ENCODE measurements at regions not wholly inside any gene's neighbourhood (a gene's known extent, or its start where the extent isn't known, plus 50 kb on each side); places are given as distances from the start of the nearest gene placed in this dataset.

- Histone ChIP-seq H3K4me1 (ENCODE audit: insufficient read depth, low read length) (no peaks in the 10 kb centered on the region), H3K36me3 (ENCODE audit: insufficient read depth, low read length) (no peaks in the 10 kb centered on the region), H3K9me3 (ENCODE audit: low read length) (peaks cover 5% of the 10 kb centered on the region)
These were observed 260.0 kb downstream of the C6orf118 start for GRCh38 chr6:165049362-165049761.

GRCh38 chr6:165047952-165048351, 261.5 kb downstream of the C6orf118 start:
- Histone ChIP-seq H3K36me3 (ENCODE audit: insufficient read depth, low read length) (no peaks in the 10 kb centered on the region), H2AFZ (ENCODE audit: low read depth, low read length) (no peak overlapping the region), H3K9me3 (ENCODE audit: low read length) (peaks cover 5% of the 10 kb centered on the region), H3K27me3 (ENCODE audit: insufficient read depth, low read length) (no peaks in the 10 kb centered on the region), H3K4me1 (ENCODE audit: insufficient read depth, low read length) (no peaks in the 10 kb centered on the region), H3K4me3 (ENCODE audit: low read length) (no peak overlapping the region)

More at GRCh38 chr6:165049362-165049761, 260.0 kb downstream of the C6orf118 start:
- Histone ChIP-seq H3K4me3 (ENCODE audit: low read length) (no peak overlapping the region), H2AFZ (ENCODE audit: low read depth, low read length) (no peak overlapping the region), H3K27me3 (ENCODE audit: insufficient read depth, low read length) (no peaks in the 10 kb centered on the region)

- Histone ChIP-seq H2AFZ (ENCODE audit: low read depth, low read length) (no peak overlapping the region), H3K27me3 (ENCODE audit: insufficient read depth, low read length) (no peaks in the 10 kb centered on the region), H3K9me3 (ENCODE audit: low read length) (peaks cover 3% of the 10 kb centered on the region), H3K36me3 (ENCODE audit: insufficient read depth, low read length) (no peaks in the 10 kb centered on the region), H3K4me3 (ENCODE audit: low read length) (no peak overlapping the region), H3K4me1 (ENCODE audit: insufficient read depth, low read length) (no peaks in the 10 kb centered on the region)
These were observed 263.8 kb downstream of the C6orf118 start for GRCh38 chr6:165045631-165046030.

- H2AFZ ChIP-seq (ENCODE audit: low read depth, low read length): no peak overlapping the region
- no peaks in the 10 kb centered on the region for H3K27me3 ChIP-seq (ENCODE audit: insufficient read depth, low read length)
- no peak overlapping the region for H3K4me3 ChIP-seq (ENCODE audit: low read length)
- H3K36me3 ChIP-seq (ENCODE audit: insufficient read depth, low read length): no peaks in the 10 kb centered on the region
- peaks cover 1% of the 10 kb centered on the region for H3K9me3 ChIP-seq (ENCODE audit: low read length)
- H3K4me1 ChIP-seq (ENCODE audit: insufficient read depth, low read length): no peaks in the 10 kb centered on the region
These were observed 266.5 kb downstream of the C6orf118 start for GRCh38 chr6:165042912-165043311.

- H3K4me1 ChIP-seq (ENCODE audit: insufficient read depth, low read length): no peaks in the 10 kb centered on the region
- no peak overlapping the region for H3K4me3 ChIP-seq (ENCODE audit: low read length)
- no peak overlapping the region for H2AFZ ChIP-seq (ENCODE audit: low read depth, low read length)
- peaks cover 1% of the 10 kb centered on the region for H3K9me3 ChIP-seq (ENCODE audit: low read length)
- no peaks in the 10 kb centered on the region for H3K36me3 ChIP-seq (ENCODE audit: insufficient read depth, low read length)
- no peaks in the 10 kb centered on the region for H3K27me3 ChIP-seq (ENCODE audit: insufficient read depth, low read length)
These were observed 269.0 kb downstream of the C6orf118 start for GRCh38 chr6:165040440-165040839.

- Histone ChIP-seq H3K9me3 (ENCODE audit: low read length) (peaks cover 2% of the 10 kb centered on the region), H2AFZ (ENCODE audit: low read depth, low read length) (no peak overlapping the region), H3K4me1 (ENCODE audit: insufficient read depth, low read length) (no peaks in the 10 kb centered on the region), H3K4me3 (ENCODE audit: low read length) (no peak overlapping the region), H3K36me3 (ENCODE audit: insufficient read depth, low read length) (no peaks in the 10 kb centered on the region), H3K27me3 (ENCODE audit: insufficient read depth, low read length) (no peaks in the 10 kb centered on the region)
These were observed 275.1 kb downstream of the C6orf118 start for GRCh38 chr6:165034271-165034741.

- Histone ChIP-seq H3K36me3 (ENCODE audit: insufficient read depth, low read length) (no peaks in the 10 kb centered on the region), H3K4me1 (ENCODE audit: insufficient read depth, low read length) (no peaks in the 10 kb centered on the region), H3K4me3 (ENCODE audit: low read length) (no peak overlapping the region), H3K27me3 (ENCODE audit: insufficient read depth, low read length) (no peaks in the 10 kb centered on the region), H2AFZ (ENCODE audit: low read depth, low read length) (no peak overlapping the region), H3K9me3 (ENCODE audit: low read length) (peaks cover 2% of the 10 kb centered on the region)
These were observed 277.9 kb downstream of the C6orf118 start for GRCh38 chr6:165031502-165031901.

GRCh38 chr6:165025040-165025439, 284.4 kb downstream of the C6orf118 start:
- H3K36me3 ChIP-seq (ENCODE audit: insufficient read depth, low read length): no peaks in the 10 kb centered on the region
- H3K4me1 ChIP-seq (ENCODE audit: insufficient read depth, low read length): no peaks in the 10 kb centered on the region
- no peaks in the 10 kb centered on the region for H3K9me3 ChIP-seq (ENCODE audit: low read length)
- H3K4me3 ChIP-seq (ENCODE audit: low read length): no peak overlapping the region
- peaks cover 3% of the 10 kb centered on the region for H3K27me3 ChIP-seq (ENCODE audit: insufficient read depth, low read length)
- no peak overlapping the region for H2AFZ ChIP-seq (ENCODE audit: low read depth, low read length)

- peaks cover 3% of the 10 kb centered on the region for H3K27me3 ChIP-seq (ENCODE audit: insufficient read depth, low read length)
- no peaks in the 10 kb centered on the region for H3K4me1 ChIP-seq (ENCODE audit: insufficient read depth, low read length)
- no peaks in the 10 kb centered on the region for H3K36me3 ChIP-seq (ENCODE audit: insufficient read depth, low read length)
- no peak overlapping the region for H2AFZ ChIP-seq (ENCODE audit: low read depth, low read length)
- H3K9me3 ChIP-seq (ENCODE audit: low read length): no peaks in the 10 kb centered on the region
- H3K4me3 ChIP-seq (ENCODE audit: low read length): no peak overlapping the region
These were observed 289.7 kb downstream of the C6orf118 start for GRCh38 chr6:165019681-165020080.

- Histone ChIP-seq H3K36me3 (ENCODE audit: insufficient read depth, low read length) (no peaks in the 10 kb centered on the region), H3K4me3 (ENCODE audit: low read length) (no peak overlapping the region), H3K4me1 (ENCODE audit: insufficient read depth, low read length) (peaks cover 7% of the 10 kb centered on the region), H3K27me3 (ENCODE audit: insufficient read depth, low read length) (no peaks in the 10 kb centered on the region), H2AFZ (ENCODE audit: low read depth, low read length) (no peak overlapping the region), H3K9me3 (ENCODE audit: low read length) (no peaks in the 10 kb centered on the region)
These were observed 293.7 kb downstream of the C6orf118 start for GRCh38 chr6:165015676-165016075.

GRCh38 chr6:165013701-165014100, 295.7 kb downstream of the C6orf118 start:
- no peaks in the 10 kb centered on the region for H3K9me3 ChIP-seq (ENCODE audit: low read length)
- H2AFZ ChIP-seq (ENCODE audit: low read depth, low read length): no peak overlapping the region
- no peak overlapping the region for H3K4me3 ChIP-seq (ENCODE audit: low read length)
- no peaks in the 10 kb centered on the region for H3K27me3 ChIP-seq (ENCODE audit: insufficient read depth, low read length)
- no peaks in the 10 kb centered on the region for H3K36me3 ChIP-seq (ENCODE audit: insufficient read depth, low read length)
- H3K4me1 ChIP-seq (ENCODE audit: insufficient read depth, low read length): peaks cover 9% of the 10 kb centered on the region

GRCh38 chr6:165012183-165012582, 297.2 kb downstream of the C6orf118 start:
- no peaks in the 10 kb centered on the region for H3K36me3 ChIP-seq (ENCODE audit: insufficient read depth, low read length)
- H2AFZ ChIP-seq (ENCODE audit: low read depth, low read length): no peak overlapping the region
- H3K4me1 ChIP-seq (ENCODE audit: insufficient read depth, low read length): peaks cover 9% of the 10 kb centered on the region
- H3K9me3 ChIP-seq (ENCODE audit: low read length): peaks cover 1% of the 10 kb centered on the region
- no peaks in the 10 kb centered on the region for H3K27me3 ChIP-seq (ENCODE audit: insufficient read depth, low read length)
- no peak overlapping the region for H3K4me3 ChIP-seq (ENCODE audit: low read length)

- H3K27me3 ChIP-seq (ENCODE audit: insufficient read depth, low read length): no peaks in the 10 kb centered on the region
- no peaks in the 10 kb centered on the region for H3K36me3 ChIP-seq (ENCODE audit: insufficient read depth, low read length)
- H3K4me1 ChIP-seq (ENCODE audit: insufficient read depth, low read length): peaks cover 9% of the 10 kb centered on the region
- no peak overlapping the region for H2AFZ ChIP-seq (ENCODE audit: low read depth, low read length)
- peaks cover 1% of the 10 kb centered on the region for H3K9me3 ChIP-seq (ENCODE audit: low read length)
- no peak overlapping the region for H3K4me3 ChIP-seq (ENCODE audit: low read length)
These were observed 298.6 kb downstream of the C6orf118 start for GRCh38 chr6:165010556-165011535.

Data from neuron (in vitro differentiated cells).